ENCODE measurements at regions not wholly inside any gene's neighbourhood (a gene's known extent, or its start where the extent isn't known, plus 50 kb on each side); places are given as distances from the start of the nearest gene placed in this dataset.

DNA sequence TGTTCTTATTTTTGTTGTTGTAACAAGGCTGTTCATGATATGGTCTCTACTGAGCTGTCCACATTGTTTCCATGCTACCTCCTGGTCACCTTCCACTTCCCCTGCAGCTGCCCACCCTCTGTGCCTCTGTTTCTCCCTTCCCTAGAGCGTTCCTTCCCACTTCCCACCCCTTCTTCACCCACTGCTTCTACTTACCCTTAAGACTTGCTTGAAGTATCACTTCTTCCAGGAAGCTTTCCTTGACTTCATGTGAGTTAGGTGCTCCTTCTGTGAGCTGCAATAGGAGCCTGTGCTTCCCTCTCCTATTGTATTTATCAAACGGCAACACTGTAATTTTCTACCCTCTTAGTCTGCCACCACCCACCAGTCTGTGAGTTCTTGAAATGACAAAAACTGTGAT is 286.8 kb upstream of the AMIGO2 start:
- H3K27ac ChIP-seq (ENCODE audit: extremely low read depth, low read depth, low read length): no peak overlapping the region
- ChIA-PET CTCF (interaction anchor here (0.5 to 0.8 kb wide), 2 partner anchors 53 to 95 kb away, joined by 3 to 7 read pairs; no protein-coding TSS in a partner anchor), POLR2A (no interaction called here)
- H3K4me1 ChIP-seq (ENCODE audit: control insufficient read depth, insufficient read depth, low read length): no peaks in the 10 kb centered on the region
- H3K9me3 ChIP-seq (ENCODE audit: control insufficient read depth, insufficient read depth, low read depth, low read length): no peaks in the 10 kb centered on the region
- TF ChIP-seq ZNF23 (tag by site-specific recombination; IDR thresholded peaks at IDR 0.05; ENCODE audit: borderline replicate concordance) (no peak), OSR2 (tag by site-specific recombination; IDR thresholded peaks at IDR 0.05) (no peak), ZNF311 (tag by site-specific recombination; IDR thresholded peaks at IDR 0.05; ENCODE audit: borderline replicate concordance) (no peak), ZNF280C (tag by site-specific recombination; IDR thresholded peaks at IDR 0.05) (no peak), ZNF221 (tag by site-specific recombination; IDR thresholded peaks at IDR 0.05; ENCODE audit: borderline replicate concordance) (no peak), ZNF785 (tag by site-specific recombination; IDR thresholded peaks at IDR 0.05) (no peak), ZNF155 (tag by site-specific recombination; IDR thresholded peaks at IDR 0.05) (no peak), ZNF354C (tag by site-specific recombination; IDR thresholded peaks at IDR 0.05; ENCODE audit: borderline replicate concordance, low read depth) (no peak)
- TF ChIP-seq, protein P1, sequence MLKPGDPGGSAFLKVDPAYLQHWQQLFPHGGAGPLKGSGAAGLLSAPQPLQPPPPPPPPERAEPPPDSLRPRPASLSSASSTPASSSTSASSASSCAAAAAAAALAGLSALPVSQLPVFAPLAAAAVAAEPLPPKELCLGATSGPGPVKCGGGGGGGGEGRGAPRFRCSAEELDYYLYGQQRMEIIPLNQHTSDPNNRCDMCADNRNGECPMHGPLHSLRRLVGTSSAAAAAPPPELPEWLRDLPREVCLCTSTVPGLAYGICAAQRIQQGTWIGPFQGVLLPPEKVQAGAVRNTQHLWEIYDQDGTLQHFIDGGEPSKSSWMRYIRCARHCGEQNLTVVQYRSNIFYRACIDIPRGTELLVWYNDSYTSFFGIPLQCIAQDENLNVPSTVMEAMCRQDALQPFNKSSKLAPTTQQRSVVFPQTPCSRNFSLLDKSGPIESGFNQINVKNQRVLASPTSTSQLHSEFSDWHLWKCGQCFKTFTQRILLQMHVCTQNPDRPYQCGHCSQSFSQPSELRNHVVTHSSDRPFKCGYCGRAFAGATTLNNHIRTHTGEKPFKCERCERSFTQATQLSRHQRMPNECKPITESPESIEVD (tag by site-specific recombination; IDR thresholded peaks at IDR 0.05): no peak
- no peak overlapping the region for H3K4me3 ChIP-seq (ENCODE audit: low read depth, low read length)
- no peaks in the 10 kb centered on the region for H3K36me3 ChIP-seq (ENCODE audit: control insufficient read depth in 2 of 2, insufficient read depth in 1 of 2, low read length in 2 of 2)

- TF ChIP-seq ZNF571 (tag by site-specific recombination; IDR thresholded peaks at IDR 0.05) (no peak), MYNN (tag by site-specific recombination; IDR thresholded peaks at IDR 0.05; ENCODE audit: borderline replicate concordance) (no peak), ZNF37A (tag by site-specific recombination; IDR thresholded peaks at IDR 0.05) (no peak), ZBTB11 (tag by site-specific recombination; conservative IDR thresholded peaks at IDR 0.05; ENCODE audit: low read depth) (no peak), ZNF518A (tag by site-specific recombination; conservative IDR thresholded peaks at IDR 0.05; ENCODE audit: low read depth) (no peak), ZNF621 (tag by site-specific recombination; IDR thresholded peaks at IDR 0.05) (no peak), ZNF555 (tag by site-specific recombination; conservative IDR thresholded peaks at IDR 0.05) (no peak), ZNF155 (tag by site-specific recombination; IDR thresholded peaks at IDR 0.05) (no peak), ZNF157 (tag by site-specific recombination; IDR thresholded peaks at IDR 0.05) (no peak), ZNF354C (tag by site-specific recombination; IDR thresholded peaks at IDR 0.05; ENCODE audit: borderline replicate concordance, low read depth) (no peak), ZNF843 (tag by site-specific recombination; IDR thresholded peaks at IDR 0.05) (no peak), KLF9 (tag by site-specific recombination; IDR thresholded peaks at IDR 0.05; ENCODE audit: low read depth) (no peak), ZIC2 (tag by site-specific recombination; IDR thresholded peaks at IDR 0.05) (no peak), ZNF223 (tag by site-specific recombination; IDR thresholded peaks at IDR 0.05) (no peak)
These were observed 286.4 kb upstream of the AMIGO2 start for GRCh38 chr12:47366157-47366556.

More at GRCh38 chr12:47366157-47366556, 286.4 kb upstream of the AMIGO2 start:
- POLR2A ChIA-PET: no interaction called here
- Histone ChIP-seq H3K9me3 (ENCODE audit: control insufficient read depth, insufficient read depth, low read depth, low read length) (no peaks in the 10 kb centered on the region), H3K4me1 (ENCODE audit: control insufficient read depth, insufficient read depth, low read length) (no peaks in the 10 kb centered on the region), H3K4me3 (ENCODE audit: low read depth, low read length) (no peak overlapping the region), H3K36me3 (ENCODE audit: control insufficient read depth in 2 of 2, insufficient read depth in 1 of 2, low read length in 2 of 2) (no peaks in the 10 kb centered on the region), H3K27ac (ENCODE audit: extremely low read depth, low read depth, low read length) (no peak overlapping the region)
- CTCF ChIA-PET: no interaction called here
